ENCODE measurements at regions not wholly inside any gene's neighbourhood (a gene's known extent, or its start where the extent isn't known, plus 50 kb on each side); places are given as distances from the start of the nearest gene placed in this dataset.
"Not testable (repeated sequence)": the region's sequence is repeated elsewhere in the genome, so short reads cannot be mapped to it uniquely, and the experiment has no call there.

DNA sequence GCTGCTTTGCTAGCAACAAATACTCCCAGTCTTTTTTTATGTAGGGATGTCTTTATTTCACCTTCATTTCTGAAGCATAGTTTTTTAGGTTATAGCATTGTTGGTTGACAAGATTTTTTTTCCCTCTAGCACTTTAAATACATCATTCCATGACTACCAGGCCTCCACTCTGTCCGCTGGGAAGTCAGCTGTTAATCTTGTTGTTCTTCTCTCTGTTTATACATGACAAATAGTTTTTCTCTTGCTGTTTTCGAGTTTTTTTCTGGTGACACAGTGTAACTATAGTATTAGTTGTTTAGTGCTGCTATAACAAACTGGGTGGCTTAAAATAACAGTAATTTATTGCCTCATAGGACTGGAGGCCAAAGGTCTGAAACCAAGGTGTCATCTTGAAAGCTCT lies 205.5 kb upstream of the CNTNAP4 start:
- Histone ChIP-seq H3K27ac (ENCODE audit: low read depth, low read length) (no peak overlapping the region), H3K9me3 (ENCODE audit: control insufficient read depth, insufficient read depth, low read length) (peaks cover 8% of the 10 kb centered on the region; the same call in 1 of the 2 replicates), H3K27me3 (ENCODE audit: control insufficient read depth, insufficient read depth, low read length) (no peaks in the 10 kb centered on the region)

GRCh38 chr16:76081967-76082366 lies 195.2 kb upstream of the CNTNAP4 start:
- Histone ChIP-seq H3K9ac (ENCODE audit: low read depth, low read length) (no peak overlapping the region), H3K27me3 (ENCODE audit: control insufficient read depth, insufficient read depth, low read length) (no peaks in the 10 kb centered on the region), H3K27ac (ENCODE audit: low read depth, low read length) (no peak overlapping the region), H3K4me1 (ENCODE audit: control insufficient read depth, insufficient read depth, low read length) (peaks cover 7% of the 10 kb centered on the region; the same call in 1 of the 2 replicates), H3K9me3 (ENCODE audit: control insufficient read depth, insufficient read depth, low read length) (no peaks in the 10 kb centered on the region), H3K4me3 (ENCODE audit: low read depth, low read length) (no peak overlapping the region), H3K36me3 (ENCODE audit: control insufficient read depth, insufficient read depth, low read length) (no peaks in the 10 kb centered on the region)

More for the DNA sequence above, 205.5 kb upstream of the CNTNAP4 start:
- no peak overlapping the region for H3K4me3 ChIP-seq (ENCODE audit: low read depth, low read length)
- H3K9ac ChIP-seq (ENCODE audit: low read depth, low read length): no peak overlapping the region
- no peaks in the 10 kb centered on the region for H3K4me1 ChIP-seq (ENCODE audit: control insufficient read depth, insufficient read depth, low read length)
- H3K36me3 ChIP-seq (ENCODE audit: control insufficient read depth, insufficient read depth, low read length): no peaks in the 10 kb centered on the region

- no peak overlapping the region for H3K4me3 ChIP-seq (ENCODE audit: low read depth, low read length)
- H3K27me3 ChIP-seq (ENCODE audit: control insufficient read depth, insufficient read depth, low read length): no peaks in the 10 kb centered on the region
- H3K27ac ChIP-seq (ENCODE audit: low read depth, low read length): no peak overlapping the region
- H3K36me3 ChIP-seq (ENCODE audit: control insufficient read depth, insufficient read depth, low read length): no peaks in the 10 kb centered on the region
- H3K9me3 ChIP-seq (ENCODE audit: control insufficient read depth, insufficient read depth, low read length): no peaks in the 10 kb centered on the region
- H3K4me1 ChIP-seq (ENCODE audit: control insufficient read depth, insufficient read depth, low read length): no peaks in the 10 kb centered on the region
- H3K9ac ChIP-seq (ENCODE audit: low read depth, low read length): no peak overlapping the region
Observed at GRCh38 chr16:76106647-76107046, 170.6 kb upstream of the CNTNAP4 start.

DNA sequence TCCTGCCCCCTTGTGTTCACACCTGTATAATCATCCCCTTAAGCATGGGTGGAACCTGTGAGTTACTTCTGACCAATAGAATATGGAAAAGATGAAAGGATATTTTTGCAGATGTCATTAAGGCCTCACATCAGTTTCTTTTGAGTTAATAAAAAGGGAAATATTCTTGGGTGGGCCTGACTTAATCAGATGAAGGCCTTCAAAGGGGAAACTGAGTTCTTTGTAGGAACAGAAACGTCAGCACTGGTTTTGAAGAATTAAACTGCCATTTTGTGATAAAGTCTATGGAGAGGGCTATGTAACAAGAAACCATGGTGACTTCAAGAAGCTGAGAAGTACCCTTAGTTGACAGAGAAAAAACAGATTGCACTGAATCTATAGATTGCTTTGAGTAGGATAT lies 168.7 kb upstream of the CNTNAP4 start:
- Histone ChIP-seq H3K9me3 (ENCODE audit: control insufficient read depth, insufficient read depth, low read length) (no peaks in the 10 kb centered on the region), H3K9ac (ENCODE audit: low read depth, low read length) (no peak overlapping the region), H3K27me3 (ENCODE audit: control insufficient read depth, insufficient read depth, low read length) (no peaks in the 10 kb centered on the region), H3K36me3 (ENCODE audit: control insufficient read depth, insufficient read depth, low read length) (no peaks in the 10 kb centered on the region), H3K27ac (ENCODE audit: low read depth, low read length) (no peak overlapping the region), H3K4me1 (ENCODE audit: control insufficient read depth, insufficient read depth, low read length) (no peaks in the 10 kb centered on the region), H3K4me3 (ENCODE audit: low read depth, low read length) (no peak overlapping the region)

DNA sequence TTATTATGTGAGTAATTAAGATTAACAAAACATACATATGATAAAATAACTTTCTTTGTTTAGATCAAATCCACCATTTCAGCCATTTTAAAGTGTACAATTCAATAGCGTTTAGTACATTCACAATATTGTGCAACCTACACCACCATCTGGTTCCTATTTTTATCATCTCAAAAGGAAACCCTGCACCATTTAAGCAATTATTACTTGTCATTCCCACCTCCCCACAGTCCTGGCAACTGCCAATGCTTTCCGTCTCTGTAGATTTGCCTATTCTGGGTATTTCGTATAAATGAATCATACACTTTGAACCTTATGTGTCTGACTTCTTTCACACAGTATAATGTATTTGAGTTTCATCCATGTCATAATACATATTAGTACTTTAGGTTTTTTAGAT lies 162.5 kb upstream of the CNTNAP4 start:
- Histone ChIP-seq H3K27me3 (ENCODE audit: control insufficient read depth, insufficient read depth, low read length) (no peaks in the 10 kb centered on the region), H3K9me3 (ENCODE audit: control insufficient read depth, insufficient read depth, low read length) (no peaks in the 10 kb centered on the region), H3K27ac (ENCODE audit: low read depth, low read length) (no peak overlapping the region)

DNA sequence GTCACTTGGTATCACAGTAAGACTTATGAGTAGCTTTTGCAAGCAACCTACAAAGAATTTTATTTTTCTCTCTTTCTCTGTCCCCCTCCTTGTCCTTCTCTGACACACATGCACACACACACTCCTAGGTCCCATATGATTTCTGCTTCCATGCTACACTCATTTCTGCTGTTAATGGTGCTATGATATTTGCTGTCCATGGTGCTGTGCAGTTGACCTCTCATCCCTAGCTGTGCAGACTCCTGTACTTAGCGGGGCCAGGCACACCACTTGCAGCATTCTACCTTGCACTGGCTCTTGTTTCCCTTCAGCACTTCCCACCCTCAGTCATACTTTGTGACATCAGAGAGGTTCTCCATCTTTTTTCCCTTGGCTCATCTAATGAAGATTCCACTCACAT lies 158.9 kb upstream of the CNTNAP4 start:
- Histone ChIP-seq H3K36me3 (ENCODE audit: control insufficient read depth, insufficient read depth, low read length) (no peaks in the 10 kb centered on the region), H3K9ac (ENCODE audit: low read depth, low read length) (no peak overlapping the region), H3K9me3 (ENCODE audit: control insufficient read depth, insufficient read depth, low read length) (no peaks in the 10 kb centered on the region), H3K4me3 (ENCODE audit: low read depth, low read length) (no peak overlapping the region), H3K27ac (ENCODE audit: low read depth, low read length) (no peak overlapping the region), H3K27me3 (ENCODE audit: control insufficient read depth, insufficient read depth, low read length) (no peaks in the 10 kb centered on the region), H3K4me1 (ENCODE audit: control insufficient read depth, insufficient read depth, low read length) (no peaks in the 10 kb centered on the region)

More for the DNA sequence above, 162.5 kb upstream of the CNTNAP4 start:
- Histone ChIP-seq H3K4me3 (ENCODE audit: low read depth, low read length) (no peak overlapping the region), H3K36me3 (ENCODE audit: control insufficient read depth, insufficient read depth, low read length) (no peaks in the 10 kb centered on the region), H3K9ac (ENCODE audit: low read depth, low read length) (no peak overlapping the region), H3K4me1 (ENCODE audit: control insufficient read depth, insufficient read depth, low read length) (no peaks in the 10 kb centered on the region)

DNA sequence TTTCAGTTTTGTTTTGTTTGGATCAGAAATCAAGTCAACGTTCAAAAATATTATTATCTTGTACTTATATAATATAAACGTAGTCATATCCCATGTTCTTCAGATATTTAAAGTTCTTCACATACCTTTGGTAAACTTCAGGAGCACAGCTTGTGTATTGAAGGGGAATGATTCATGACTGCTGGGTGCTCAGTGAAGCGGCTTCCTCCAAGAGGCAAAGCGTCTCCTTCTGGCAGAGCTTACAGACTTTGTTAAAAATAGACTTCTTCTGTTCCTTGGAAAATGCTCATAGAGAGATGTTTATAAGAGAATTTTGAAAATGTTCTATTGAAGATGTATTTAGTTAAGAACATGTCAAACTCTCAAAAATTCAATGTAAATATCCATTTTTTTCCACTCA lies 155.6 kb upstream of the CNTNAP4 start:
- Histone ChIP-seq H3K27ac (ENCODE audit: low read depth, low read length) (no peak overlapping the region), H3K36me3 (ENCODE audit: control insufficient read depth, insufficient read depth, low read length) (no peaks in the 10 kb centered on the region), H3K4me3 (ENCODE audit: low read depth, low read length) (no peak overlapping the region), H3K27me3 (ENCODE audit: control insufficient read depth, insufficient read depth, low read length) (no peaks in the 10 kb centered on the region), H3K9ac (ENCODE audit: low read depth, low read length) (no peak overlapping the region), H3K4me1 (ENCODE audit: control insufficient read depth, insufficient read depth, low read length) (no peaks in the 10 kb centered on the region), H3K9me3 (ENCODE audit: control insufficient read depth, insufficient read depth, low read length) (no peaks in the 10 kb centered on the region)

DNA sequence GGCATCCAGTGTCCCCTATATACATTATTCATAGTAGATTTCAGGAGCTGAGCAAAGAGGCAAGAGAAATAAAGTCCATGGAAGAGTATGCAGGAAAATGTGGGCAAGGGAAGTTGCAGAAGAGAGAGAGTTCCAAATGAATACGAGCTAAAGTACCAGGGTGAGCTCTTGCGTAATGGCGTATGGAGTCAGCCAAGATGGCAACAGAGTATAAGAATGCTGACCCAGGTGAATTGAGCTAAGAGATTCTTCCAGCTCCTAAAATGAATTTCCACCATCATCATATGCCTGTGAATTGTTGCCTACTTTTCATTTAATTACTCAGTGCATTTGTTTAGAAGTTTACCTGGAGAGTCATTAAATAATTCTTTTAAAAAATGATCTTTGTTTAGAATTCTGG lies 153.2 kb upstream of the CNTNAP4 start:
- Histone ChIP-seq H3K4me1 (ENCODE audit: control insufficient read depth, insufficient read depth, low read length) (no peaks in the 10 kb centered on the region), H3K27ac (ENCODE audit: low read depth, low read length) (no peak overlapping the region), H3K9me3 (ENCODE audit: control insufficient read depth, insufficient read depth, low read length) (no peaks in the 10 kb centered on the region), H3K27me3 (ENCODE audit: control insufficient read depth, insufficient read depth, low read length) (no peaks in the 10 kb centered on the region), H3K9ac (ENCODE audit: low read depth, low read length) (no peak overlapping the region), H3K36me3 (ENCODE audit: control insufficient read depth, insufficient read depth, low read length) (no peaks in the 10 kb centered on the region), H3K4me3 (ENCODE audit: low read depth, low read length) (no peak overlapping the region)

- Histone ChIP-seq H3K4me1 (ENCODE audit: control insufficient read depth, insufficient read depth, low read length) (no peaks in the 10 kb centered on the region), H3K27me3 (ENCODE audit: control insufficient read depth, insufficient read depth, low read length) (no peaks in the 10 kb centered on the region), H3K9ac (ENCODE audit: low read depth, low read length) (no peak overlapping the region), H3K36me3 (ENCODE audit: control insufficient read depth, insufficient read depth, low read length) (no peaks in the 10 kb centered on the region), H3K9me3 (ENCODE audit: control insufficient read depth, insufficient read depth, low read length) (no peaks in the 10 kb centered on the region), H3K27ac (ENCODE audit: low read depth, low read length) (no peak overlapping the region), H3K4me3 (ENCODE audit: low read depth, low read length) (no peak overlapping the region)
Observed at GRCh38 chr16:76125871-76126270, 151.3 kb upstream of the CNTNAP4 start.

GRCh38 chr16:76138056-76138455 lies 139.1 kb upstream of the CNTNAP4 start:
- not testable (repeated sequence) for H3K27ac ChIP-seq (ENCODE audit: low read depth, low read length); H3K9me3 ChIP-seq (ENCODE audit: control insufficient read depth, insufficient read depth, low read length); H3K36me3 ChIP-seq (ENCODE audit: control insufficient read depth, insufficient read depth, low read length); H3K27me3 ChIP-seq (ENCODE audit: control insufficient read depth, insufficient read depth, low read length); H3K4me3 ChIP-seq (ENCODE audit: low read depth, low read length); H3K9ac ChIP-seq (ENCODE audit: low read depth, low read length); H3K4me1 ChIP-seq (ENCODE audit: control insufficient read depth, insufficient read depth, low read length)

- no peaks in the 10 kb centered on the region for H3K4me1 ChIP-seq (ENCODE audit: control insufficient read depth, insufficient read depth, low read length)
- H3K9me3 ChIP-seq (ENCODE audit: control insufficient read depth, insufficient read depth, low read length): no peaks in the 10 kb centered on the region
- no peak overlapping the region for H3K27ac ChIP-seq (ENCODE audit: low read depth, low read length)
- H3K4me3 ChIP-seq (ENCODE audit: low read depth, low read length): no peak overlapping the region
- no peaks in the 10 kb centered on the region for H3K27me3 ChIP-seq (ENCODE audit: control insufficient read depth, insufficient read depth, low read length)
- H3K9ac ChIP-seq (ENCODE audit: low read depth, low read length): no peak overlapping the region
- no peaks in the 10 kb centered on the region for H3K36me3 ChIP-seq (ENCODE audit: control insufficient read depth, insufficient read depth, low read length)
Observed at GRCh38 chr16:76157629-76158028, 119.6 kb upstream of the CNTNAP4 start.

- no peak overlapping the region for H3K9ac ChIP-seq (ENCODE audit: low read depth, low read length)
- H3K4me1 ChIP-seq (ENCODE audit: control insufficient read depth, insufficient read depth, low read length): no peaks in the 10 kb centered on the region
- no peaks in the 10 kb centered on the region for H3K36me3 ChIP-seq (ENCODE audit: control insufficient read depth, insufficient read depth, low read length)
- no peaks in the 10 kb centered on the region for H3K27me3 ChIP-seq (ENCODE audit: control insufficient read depth, insufficient read depth, low read length)
- H3K4me3 ChIP-seq (ENCODE audit: low read depth, low read length): no peak overlapping the region
- H3K9me3 ChIP-seq (ENCODE audit: control insufficient read depth, insufficient read depth, low read length): no peaks in the 10 kb centered on the region
- H3K27ac ChIP-seq (ENCODE audit: low read depth, low read length): no peak overlapping the region
Observed at GRCh38 chr16:76162046-76162445, 115.2 kb upstream of the CNTNAP4 start.

Measured in HUES48 (cell line).